Loucy (cell line): ENCODE measurements at regions not wholly inside any gene's neighbourhood (a gene's known extent, or its start where the extent isn't known, plus 50 kb on each side); places are given as distances from the start of the nearest gene placed in this dataset.

Experiments used
- EZH2phosphoT487 ChIP-seq: fragments of 200-600 bp; IDR thresholded peaks from 2 replicates; pipeline ENCODE4 v1.6.1; 2018; ENCODE audit warnings: antibody characterized with exemption, mild to moderate bottlenecking, moderate library complexity, borderline replicate concordance
- TF ChIP-seq, protein P1 (sequence below): fragments of 200-600 bp; sonication (generic); conservative IDR thresholded peaks from 2 replicates; pipeline ENCODE4 v1.5.1; 2014; ENCODE audit warnings: mild to moderate bottlenecking, antibody characterized with exemption, low read length

DNA sequence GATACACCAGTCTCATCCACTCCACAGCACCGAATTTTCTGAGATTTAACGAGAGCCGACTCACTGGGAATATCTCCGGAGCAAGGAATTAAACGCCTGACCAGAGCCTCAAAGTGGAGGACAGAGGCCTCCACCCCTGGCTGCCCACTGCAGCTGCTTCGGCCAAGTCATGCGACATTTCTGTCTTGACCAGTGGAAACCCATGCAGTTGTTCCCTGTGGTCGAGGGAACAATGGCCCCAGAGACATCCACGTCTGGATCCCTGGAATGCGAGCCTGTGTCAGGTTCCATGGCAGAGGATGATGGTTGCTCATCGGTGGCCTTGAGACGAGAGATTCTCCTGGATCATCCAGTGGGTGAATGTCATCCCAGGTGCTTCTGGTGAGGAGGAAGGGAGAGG lies 65.7 kb upstream of the INSIG1 start:
- TF ChIP-seq, protein P1, sequence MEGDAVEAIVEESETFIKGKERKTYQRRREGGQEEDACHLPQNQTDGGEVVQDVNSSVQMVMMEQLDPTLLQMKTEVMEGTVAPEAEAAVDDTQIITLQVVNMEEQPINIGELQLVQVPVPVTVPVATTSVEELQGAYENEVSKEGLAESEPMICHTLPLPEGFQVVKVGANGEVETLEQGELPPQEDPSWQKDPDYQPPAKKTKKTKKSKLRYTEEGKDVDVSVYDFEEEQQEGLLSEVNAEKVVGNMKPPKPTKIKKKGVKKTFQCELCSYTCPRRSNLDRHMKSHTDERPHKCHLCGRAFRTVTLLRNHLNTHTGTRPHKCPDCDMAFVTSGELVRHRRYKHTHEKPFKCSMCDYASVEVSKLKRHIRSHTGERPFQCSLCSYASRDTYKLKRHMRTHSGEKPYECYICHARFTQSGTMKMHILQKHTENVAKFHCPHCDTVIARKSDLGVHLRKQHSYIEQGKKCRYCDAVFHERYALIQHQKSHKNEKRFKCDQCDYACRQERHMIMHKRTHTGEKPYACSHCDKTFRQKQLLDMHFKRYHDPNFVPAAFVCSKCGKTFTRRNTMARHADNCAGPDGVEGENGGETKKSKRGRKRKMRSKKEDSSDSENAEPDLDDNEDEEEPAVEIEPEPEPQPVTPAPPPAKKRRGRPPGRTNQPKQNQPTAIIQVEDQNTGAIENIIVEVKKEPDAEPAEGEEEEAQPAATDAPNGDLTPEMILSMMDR, result no peak
- TF ChIP-seq EZH2phosphoT487, result no peak
